Activated CD8-positive, alpha-beta T cell treated with anti-CD3 and anti-CD28 coated beads for 36 hours (primary cell): ENCODE measurements at regions not wholly inside any gene's neighbourhood (a gene's known extent, or its start where the extent isn't known, plus 50 kb on each side); places are given as distances from the start of the nearest gene placed in this dataset.

Experiments used
- ATAC-seq: fragments of 200-7000 bp; cut with Tn5 transposase; one replicate; pipeline ENCODE4 v1.10.0; 2021; ENCODE audit warnings: mild to moderate bottlenecking, moderate library complexity
- CTCF ChIA-PET: fragments of 350-600 bp; sonication (Branson Sonifier 250); formaldehyde crosslinking; loops from one replicate; lab custom pipeline; 2021; ENCODE audit warnings: antibody characterized with exemption; lab: Charles Lee
- POLR2A ChIA-PET: fragments of 350-600 bp; sonication (Branson Sonifier 250); formaldehyde crosslinking; loops from one replicate; lab custom pipeline; 2021; ENCODE audit warnings: antibody characterized with exemption; lab: Charles Lee
- DNase-seq: peaks from one replicate; pipeline ENCODE4 v3.0.0-alpha.2; 2020
- H3K27ac Mint-ChIP-seq: one replicate; pipeline ENCODE4 v1.8.0; 2021; ENCODE audit warnings: mild to moderate bottlenecking, mixed read lengths
- H3K27me3 Mint-ChIP-seq: one replicate; pipeline ENCODE4 v1.8.0; 2021; ENCODE audit warnings: mixed read lengths
- H3K36me3 Mint-ChIP-seq: one replicate; pipeline ENCODE4 v1.8.0; 2021; ENCODE audit warnings: low read depth, mixed read lengths
- H3K4me1 Mint-ChIP-seq: one replicate; pipeline ENCODE4 v1.8.0; 2021; ENCODE audit warnings: low read depth, mixed read lengths
- H3K4me3 Mint-ChIP-seq: one replicate; pipeline ENCODE4 v1.8.0; 2021; ENCODE audit warnings: mild to moderate bottlenecking, moderate library complexity, mixed read lengths
- H3K9me3 Mint-ChIP-seq: one replicate; pipeline ENCODE4 v1.8.0; 2021; ENCODE audit warnings: mixed read lengths
- CTCF ChIP-seq: fragments of 200-600 bp; IDR thresholded peaks from one replicate; pipeline ENCODE4 v1.8.0; 2022; ENCODE audit warnings: antibody characterized with exemption, mild to moderate bottlenecking
- intact Hi-C: fragments of 100-400 bp; cut with micrococcal nuclease; formaldehyde crosslinking; loops from one replicate; pipeline ENCODE4 v1.10.0; 2022

GRCh38 chr4:184958923-184959210 lies 59.4 kb upstream of the HELT start:
- peaks cover 2% of the 10 kb centered on the region for H3K27me3 Mint-ChIP-seq
- no peaks in the 10 kb centered on the region for H3K4me1 Mint-ChIP-seq
- no peaks in the 10 kb centered on the region for H3K9me3 Mint-ChIP-seq
- intact Hi-C loops: no loop called here
- ChIA-PET POLR2A (no interaction called here), CTCF (interaction anchor here (1.0 to 1.2 kb wide), 2 partner anchors 53 to 213 kb away, joined by 3 read pairs; no protein-coding TSS in a partner anchor)
- H3K4me3 Mint-ChIP-seq: no peak overlapping the region
- no peak for TF ChIP-seq CTCF
- H3K36me3 Mint-ChIP-seq: no peaks in the 10 kb centered on the region
- ATAC-seq: no peak
- DNase-seq: no peak
- H3K27ac Mint-ChIP-seq: no peak overlapping the region

DNA sequence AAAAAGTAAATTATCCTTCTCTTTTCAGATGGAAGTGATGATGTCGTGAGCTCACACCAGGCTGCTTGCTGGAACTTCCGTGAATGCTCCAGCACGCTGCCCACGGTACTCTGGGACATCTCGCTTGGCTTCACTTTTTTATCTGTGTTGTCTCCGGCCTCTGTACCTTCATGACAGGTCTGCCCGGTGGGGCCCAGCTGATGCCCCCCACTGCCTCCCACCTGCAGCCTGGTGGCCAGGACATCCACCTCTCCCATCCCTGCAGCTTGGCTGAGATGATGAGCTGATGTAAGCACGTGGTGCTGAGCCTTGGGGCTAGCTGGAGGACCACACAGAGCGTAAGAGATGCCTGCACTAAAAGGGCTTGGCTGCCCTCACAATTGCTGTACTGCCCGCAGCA lies 59.0 kb upstream of the HELT start:
- CTCF ChIA-PET: interaction anchor here (1.2 kb wide), 1 partner anchor 52 kb away, joined by 3 read pairs; no protein-coding TSS in a partner anchor
- Mint-ChIP-seq H3K4me1 (no peaks in the 10 kb centered on the region), H3K9me3 (no peaks in the 10 kb centered on the region), H3K27me3 (peaks cover 2% of the 10 kb centered on the region), H3K36me3 (no peaks in the 10 kb centered on the region), H3K4me3 (no peak overlapping the region), H3K27ac (no peak overlapping the region)
- TF ChIP-seq CTCF: no peak
- DNase-seq (no peak), ATAC-seq (no peak)
- intact Hi-C loops: no loop called here
- POLR2A ChIA-PET: no interaction called here

- Mint-ChIP-seq H3K36me3 (no peaks in the 10 kb centered on the region), H3K27me3 (peaks cover 2% of the 10 kb centered on the region), H3K4me3 (no peak overlapping the region), H3K9me3 (peaks cover under 1% of the 10 kb centered on the region), H3K4me1 (no peaks in the 10 kb centered on the region), H3K27ac (no peak overlapping the region)
- intact Hi-C loops: no loop called here
- TF ChIP-seq CTCF: no peak
- no peak for ATAC-seq
- DNase-seq: no peak
- ChIA-PET CTCF (no interaction called here), POLR2A (no interaction called here)
These were observed 58.5 kb upstream of the HELT start for GRCh38 chr4:184959786-184960185.

- Mint-ChIP-seq H3K9me3 (peaks cover 3% of the 10 kb centered on the region), H3K36me3 (peaks cover 4% of the 10 kb centered on the region), H3K27ac (no peak overlapping the region), H3K4me1 (peaks cover 2% of the 10 kb centered on the region), H3K4me3 (no peak overlapping the region), H3K27me3 (peaks cover 5% of the 10 kb centered on the region)
- ChIA-PET CTCF (interaction anchor here (1.2 to 1.4 kb wide), 2 partner anchors 11 to 215 kb away, joined by 3 read pairs; no protein-coding TSS in a partner anchor), POLR2A (no interaction called here)
- no peak for ATAC-seq
- intact Hi-C loops: no loop called here
- TF ChIP-seq CTCF: no peak
- no peak for DNase-seq
These were observed 57.8 kb upstream of the HELT start for GRCh38 chr4:184960505-184960971.

- ATAC-seq (no peak), DNase-seq (no peak)
- intact Hi-C loops: no loop called here
- peaks cover 3% of the 10 kb centered on the region for H3K9me3 Mint-ChIP-seq
- H3K27me3 Mint-ChIP-seq: peaks cover 5% of the 10 kb centered on the region
- peaks cover 2% of the 10 kb centered on the region for H3K4me1 Mint-ChIP-seq
- no peak overlapping the region for H3K27ac Mint-ChIP-seq
- no peak for TF ChIP-seq CTCF
- ChIA-PET CTCF (interaction anchor here (1.4 kb wide), 1 partner anchor 216 kb away, joined by 3 read pairs; no protein-coding TSS in a partner anchor), POLR2A (no interaction called here)
- no peak overlapping the region for H3K4me3 Mint-ChIP-seq
- H3K36me3 Mint-ChIP-seq: peaks cover 4% of the 10 kb centered on the region
These were observed 56.6 kb upstream of the HELT start for GRCh38 chr4:184961660-184962059.
